Suppressor macrophage treated with lipopolysaccharide for 1 hour (primary cell): ENCODE measurements at regions not wholly inside any gene's neighbourhood (a gene's known extent, or its start where the extent isn't known, plus 50 kb on each side); places are given as distances from the start of the nearest gene placed in this dataset.
"Not testable (repeated sequence)": the region's sequence is repeated elsewhere in the genome, so short reads cannot be mapped to it uniquely, and the experiment has no call there.

Experiments used
- DNase-seq, 3 donors: peaks; one replicate each; pipeline ENCODE4 v3.0.0-alpha.2; 2020 to 2022

GRCh38 chr1:88523854-88524528 is 160.1 kb upstream of the PKN2 start:
- no peak for DNase-seq

GRCh38 chr1:88526456-88526855 is 157.6 kb upstream of the PKN2 start:
- no peak for DNase-seq

GRCh38 chr1:88528792-88529191 is 155.3 kb upstream of the PKN2 start:
- DNase-seq = no peak

GRCh38 chr1:88529581-88529980 is 154.5 kb upstream of the PKN2 start:
- DNase-seq = no peak

GRCh38 chr1:88530246-88530645 is 153.8 kb upstream of the PKN2 start:
- no peak for DNase-seq

GRCh38 chr1:88537787-88538186 is 146.3 kb upstream of the PKN2 start:
- DNase-seq = no peak

GRCh38 chr1:88538222-88538899 is 145.7 kb upstream of the PKN2 start:
- DNase-seq = no peak

GRCh38 chr1:88540255-88540654 is 143.8 kb upstream of the PKN2 start:
- DNase-seq = no peak

GRCh38 chr1:88541596-88541995 is 142.5 kb upstream of the PKN2 start:
- no peak for DNase-seq

GRCh38 chr1:88544195-88544594 is 139.9 kb upstream of the PKN2 start:
- no peak for DNase-seq

GRCh38 chr1:88549536-88549935 is 134.5 kb upstream of the PKN2 start:
- no peak for DNase-seq

- no peak for DNase-seq
Measured at GRCh38 chr1:88552226-88552625, 131.8 kb upstream of the PKN2 start.

GRCh38 chr1:88557014-88557413 is 127.1 kb upstream of the PKN2 start:
- no peak for DNase-seq

GRCh38 chr1:88560621-88561020 is 123.5 kb upstream of the PKN2 start:
- no peak for DNase-seq

- no peak for DNase-seq
Measured at GRCh38 chr1:88562991-88563390, 121.1 kb upstream of the PKN2 start.

- no peak for DNase-seq
Measured at GRCh38 chr1:88566615-88567387, 117.3 kb upstream of the PKN2 start.

- no peak for DNase-seq
Measured at GRCh38 chr1:88571506-88571905, 112.6 kb upstream of the PKN2 start.

- no peak for DNase-seq
Measured at GRCh38 chr1:88579598-88579997, 104.5 kb upstream of the PKN2 start.

- no peak for DNase-seq
Measured at GRCh38 chr1:88581703-88582102, 102.4 kb upstream of the PKN2 start.

- DNase-seq = no peak
Measured at GRCh38 chr1:88593358-88593757, 90.7 kb upstream of the PKN2 start.

- peak; percentile 38 to 74 (median 59) for DNase-seq
Measured at GRCh38 chr1:88595355-88596002, 88.6 kb upstream of the PKN2 start.

GRCh38 chr1:88597973-88598372 is 86.1 kb upstream of the PKN2 start:
- DNase-seq = not testable (repeated sequence)
